Esophagus muscularis mucosa (tissue), 4 donors: ENCODE measurements at regions not wholly inside any gene's neighbourhood (a gene's known extent, or its start where the extent isn't known, plus 50 kb on each side); places are given as distances from the start of the nearest gene placed in this dataset.

Experiments used
- DNase-seq: peaks from one replicate; pipeline ENCODE4 v3.0.0-alpha.2; 2017; ENCODE audit errors: extremely low spot score
- H3K27ac ChIP-seq, 4 donors: fragments of 200-600 bp; sonication (generic); replicated peaks in 1 of 4; 1 replicate in 3 of 4; 2 replicates in 1 of 4; pipeline ENCODE4 v1.5.1; 2016 to 2019; ENCODE audit warnings: mild to moderate bottlenecking in 1 of 4
- H3K27me3 ChIP-seq, 4 donors: fragments of 200-600 bp; sonication (generic); one replicate each; pipeline versions ENCODE4 v1.5.1 to v1.6.0; 2016 to 2019
- H3K36me3 ChIP-seq, 4 donors: fragments of 200-600 bp; sonication (generic); one replicate each; pipeline ENCODE4 v1.5.1; 2016 to 2019
- H3K4me1 ChIP-seq, 4 donors: fragments of 200-600 bp; sonication (generic); one replicate each; pipeline ENCODE4 v1.5.1; 2016 to 2019
- H3K4me3 ChIP-seq, 4 donors: fragments of 200-600 bp; sonication (generic); 1 replicate in 2 of 4; 2 replicates in 2 of 4; pipeline ENCODE4 v1.5.1; 2016 to 2019; ENCODE audit warnings: mild to moderate bottlenecking in 4 of 4, moderate library complexity in 1 of 4
- H3K9me3 ChIP-seq, 4 donors: fragments of 200-600 bp; sonication (generic); 1 replicate in 3 of 4; 2 replicates in 1 of 4; pipeline ENCODE4 v1.5.1; 2016 to 2019
- CTCF ChIP-seq, 3 experiments: fragments of 200-600 bp in 2 of 3; fragments of 450-650 bp in 1 of 3; sonication (generic) in 2 of 3; IDR thresholded peaks; one replicate each; pipeline ENCODE4 v1.5.1; 2017 to 2019; ENCODE audit warnings: antibody characterized with exemption in 3 of 3, mild to moderate bottlenecking in 2 of 3, moderate library complexity in 1 of 3
- EP300 ChIP-seq: sonication (generic); formaldehyde crosslinking; IDR thresholded peaks from one replicate; pipeline ENCODE4 v1.6.1; 2017; ENCODE audit warnings: antibody characterized with exemption
- POLR2A ChIP-seq: fragments of 450-650 bp; IDR thresholded peaks from one replicate; pipeline ENCODE4 v1.6.1; 2017; ENCODE audit warnings: antibody characterized with exemption, moderate library complexity, mild to moderate bottlenecking, low read depth
- POLR2AphosphoS5 ChIP-seq, 2 donors: sonication (generic); formaldehyde crosslinking; IDR thresholded peaks; one replicate each; pipeline ENCODE4 v1.6.1; 2017; ENCODE audit warnings: antibody characterized with exemption in 2 of 2
- WGBS: methylation state at CpG from one replicate; pipeline ENCODE4 v1.1.5; 2018; 5-methylcytosine and 5-hydroxymethylcytosine counted together
- intact Hi-C: fragments of 100-400 bp; cut with DNase I; formaldehyde crosslinking; loops from one replicate; pipeline ENCODE4 v1.15.1; 2023

GRCh38 chr11:98566978-98567377 is 453.8 kb upstream of the CNTN5 start:
- H3K4me1 ChIP-seq, result no peaks in the 10 kb centered on the region
- TF ChIP-seq POLR2A, result no peak
- no peak for TF ChIP-seq POLR2AphosphoS5 (IDR thresholded peaks at IDR 0.05)
- TF ChIP-seq CTCF (IDR thresholded peaks at IDR 0.05), result no peak
- TF ChIP-seq EP300, result no peak
- H3K9me3 ChIP-seq, result no peaks in the 10 kb centered on the region
- no peaks in the 10 kb centered on the region for H3K36me3 ChIP-seq
- H3K27me3 ChIP-seq, result no peaks in the 10 kb centered on the region
- intact Hi-C loops, result no loop called here
- WGBS, result 94% methylated on average over 25 of the region's 25 CpGs
- no peak overlapping the region for H3K4me3 ChIP-seq
- no peak for DNase-seq
- H3K27ac ChIP-seq, result no peak overlapping the region

GRCh38 chr11:98568013-98568412 is 452.7 kb upstream of the CNTN5 start:
- H3K9me3 ChIP-seq, result no peaks in the 10 kb centered on the region
- H3K27ac ChIP-seq, result no peak overlapping the region
- H3K36me3 ChIP-seq, result no peaks in the 10 kb centered on the region
- intact Hi-C loops, result no loop called here
- no peak overlapping the region for H3K4me3 ChIP-seq
- TF ChIP-seq POLR2AphosphoS5 (IDR thresholded peaks at IDR 0.05), result no peak
- no peak for TF ChIP-seq POLR2A
- no peak for TF ChIP-seq EP300
- TF ChIP-seq CTCF (IDR thresholded peaks at IDR 0.05), result no peak
- H3K27me3 ChIP-seq, result no peaks in the 10 kb centered on the region
- WGBS, result 26% methylated on average over 2 of the region's 2 CpGs
- H3K4me1 ChIP-seq, result no peaks in the 10 kb centered on the region
- DNase-seq, result no peak

- no peak for DNase-seq
- intact Hi-C loops, result no loop called here
- WGBS, result 31% methylated on average over 1 of the region's 1 CpG
- Histone ChIP-seq H3K27ac (no peak overlapping the region), H3K4me1 (no peaks in the 10 kb centered on the region), H3K9me3 (no peaks in the 10 kb centered on the region), H3K4me3 (no peak overlapping the region), H3K36me3 (no peaks in the 10 kb centered on the region), H3K27me3 (no peaks in the 10 kb centered on the region)
- TF ChIP-seq POLR2AphosphoS5 (IDR thresholded peaks at IDR 0.05) (no peak), CTCF (IDR thresholded peaks at IDR 0.05) (no peak), EP300 (no peak), POLR2A (no peak)
Observed at GRCh38 chr11:98572941-98573340, 447.8 kb upstream of the CNTN5 start.

GRCh38 chr11:98587884-98588283 is 432.9 kb upstream of the CNTN5 start:
- H3K27ac ChIP-seq, result no peak overlapping the region
- no peaks in the 10 kb centered on the region for H3K27me3 ChIP-seq
- H3K4me1 ChIP-seq, result no peaks in the 10 kb centered on the region
- TF ChIP-seq POLR2A (no peak), POLR2AphosphoS5 (IDR thresholded peaks at IDR 0.05) (no peak), CTCF (IDR thresholded peaks at IDR 0.05) (no peak)
- no peaks in the 10 kb centered on the region for H3K36me3 ChIP-seq
- H3K9me3 ChIP-seq, result no peaks in the 10 kb centered on the region
- DNase-seq, result no peak
- no peak overlapping the region for H3K4me3 ChIP-seq
- intact Hi-C loops, result no loop called here

- no peak overlapping the region for H3K4me3 ChIP-seq
- H3K27me3 ChIP-seq, result no peaks in the 10 kb centered on the region
- no peak for DNase-seq
- no peaks in the 10 kb centered on the region for H3K36me3 ChIP-seq
- H3K27ac ChIP-seq, result no peak overlapping the region
- intact Hi-C loops, result no loop called here
- no peaks in the 10 kb centered on the region for H3K9me3 ChIP-seq
- 68% methylated on average over 5 of the region's 5 CpGs for WGBS
- no peak for TF ChIP-seq CTCF (IDR thresholded peaks at IDR 0.05)
- no peak for TF ChIP-seq POLR2AphosphoS5 (IDR thresholded peaks at IDR 0.05)
- no peak for TF ChIP-seq EP300
- no peak for TF ChIP-seq POLR2A
- H3K4me1 ChIP-seq, result no peaks in the 10 kb centered on the region
Observed at GRCh38 chr11:98589967-98590366, 430.8 kb upstream of the CNTN5 start.
